ENCODE measurements at regions not wholly inside any gene's neighbourhood (a gene's known extent, or its start where the extent isn't known, plus 50 kb on each side); places are given as distances from the start of the nearest gene placed in this dataset.

DNA sequence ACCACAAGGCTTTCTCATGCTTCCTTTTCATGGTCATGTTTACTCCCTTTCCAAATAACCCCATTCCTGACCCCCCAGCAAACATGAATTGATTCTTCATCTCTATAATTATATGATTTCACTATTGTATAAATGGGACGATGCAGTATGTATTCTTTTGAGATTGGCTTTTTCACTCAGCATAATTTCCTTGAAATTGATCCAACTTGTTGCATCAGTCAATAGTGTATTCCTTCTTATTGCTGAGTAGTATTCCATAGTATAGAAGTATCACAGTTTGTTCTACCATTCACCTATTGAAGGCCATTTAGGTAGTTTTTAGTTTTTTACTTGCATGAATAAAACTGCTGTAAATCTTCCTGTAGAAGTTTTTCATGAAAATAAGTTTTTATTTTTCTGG, 264.7 kb downstream of the BAMBI start:
- no peak for TF ChIP-seq CTCF (IDR thresholded peaks at IDR 0.05)
- TF ChIP-seq POLR2AphosphoS5 (IDR thresholded peaks at IDR 0.05) = no peak
- TF ChIP-seq POLR2A (IDR thresholded peaks at IDR 0.05) = no peak

Measured in stomach (tissue), 4 donors.